ENCODE measurements at regions not wholly inside any gene's neighbourhood (a gene's known extent, or its start where the extent isn't known, plus 50 kb on each side); places are given as distances from the start of the nearest gene placed in this dataset.
A peak's percentile ranks its signal among the peaks of the same experiment; 100 is the strongest.
"Not testable (repeated sequence)": the region's sequence is repeated elsewhere in the genome, so short reads cannot be mapped to it uniquely, and the experiment has no call there.

DNA sequence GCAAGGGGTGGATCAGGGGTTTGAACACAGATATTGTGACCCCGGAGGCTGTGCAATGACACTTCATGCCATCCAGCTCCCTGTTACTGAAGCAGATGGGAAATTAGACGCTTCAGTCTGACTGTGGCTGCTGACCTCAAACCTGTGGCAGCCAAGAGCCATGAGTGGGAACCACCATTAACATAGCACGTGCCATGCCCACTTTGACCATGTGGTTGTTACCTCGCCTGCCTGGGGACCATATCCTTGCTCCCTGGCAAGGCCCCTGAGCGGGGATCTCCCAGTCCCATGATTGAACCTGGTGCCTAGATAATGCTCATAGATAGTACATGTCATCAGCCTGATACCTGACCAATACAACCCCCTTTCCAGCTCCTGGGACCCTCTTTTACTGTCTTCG is 68.9 kb downstream of the CYP26B1 start:
- H3K36me3 ChIP-seq: no peaks in the 10 kb centered on the region
- H3K4me1 ChIP-seq (ENCODE audit: low read depth): no peaks in the 10 kb centered on the region
- no peak overlapping the region for H3K4me3 ChIP-seq
- no peak for DNase-seq (ENCODE audit: low read depth in 1 of 2, low spot score in 1 of 2)
- TF ChIP-seq CTCF (IDR thresholded peaks at IDR 0.05; ENCODE audit: low read depth, low read length): no peak
- no peaks in the 10 kb centered on the region for H3K27me3 ChIP-seq
- H3K27ac ChIP-seq: no peak overlapping the region
- H3K9me3 ChIP-seq (ENCODE audit: low read depth): no peaks in the 10 kb centered on the region

DNA sequence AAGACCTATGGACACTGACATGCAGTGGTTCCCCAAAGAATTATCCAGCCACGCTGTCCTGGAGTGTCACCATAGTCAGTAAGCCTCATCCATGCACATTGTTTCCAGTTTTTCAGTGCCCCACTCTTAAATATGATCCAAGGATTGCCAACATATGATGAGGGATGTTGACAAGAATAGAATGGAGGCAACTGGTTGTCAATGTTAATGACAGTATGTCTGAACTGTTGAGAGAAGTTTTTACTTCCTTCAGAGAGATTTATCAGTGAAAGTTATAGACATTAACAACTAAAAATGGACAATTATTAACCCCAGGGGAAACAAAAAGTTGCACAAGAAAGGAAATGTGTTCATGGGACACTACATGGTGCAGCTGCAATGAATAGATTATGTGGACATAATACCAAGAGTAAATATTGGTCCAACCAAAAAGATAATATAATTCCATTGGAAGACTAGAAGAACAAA is 69.9 kb downstream of the CYP26B1 start:
- no peak overlapping the region for H3K27ac ChIP-seq
- H3K36me3 ChIP-seq: no peaks in the 10 kb centered on the region
- no peak for TF ChIP-seq CTCF (IDR thresholded peaks at IDR 0.05; ENCODE audit: low read depth, low read length)
- no peak overlapping the region for H3K4me3 ChIP-seq
- no peaks in the 10 kb centered on the region for H3K9me3 ChIP-seq (ENCODE audit: low read depth)
- H3K27me3 ChIP-seq: no peaks in the 10 kb centered on the region
- no peak for DNase-seq (ENCODE audit: low read depth in 1 of 2, low spot score in 1 of 2)
- H3K4me1 ChIP-seq (ENCODE audit: low read depth): no peaks in the 10 kb centered on the region

DNA sequence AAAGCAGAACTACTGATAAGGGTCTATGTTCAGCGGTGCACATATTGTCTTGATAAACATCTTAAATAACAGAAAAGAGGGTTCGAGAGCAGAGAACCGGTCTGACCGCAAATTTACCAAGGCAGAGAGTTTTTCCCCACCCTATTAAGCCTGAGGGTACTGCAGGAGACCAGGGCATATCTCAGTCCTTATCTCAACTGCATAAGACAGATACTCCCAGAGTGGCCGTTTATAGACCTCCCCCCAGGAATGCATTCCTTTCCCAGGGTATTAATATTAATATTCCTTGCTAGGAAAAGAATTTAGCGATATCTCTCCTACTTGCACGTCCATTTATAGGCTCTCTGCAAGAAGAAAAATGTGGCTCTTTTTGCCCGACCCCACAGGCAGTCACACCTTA is 74.3 kb downstream of the CYP26B1 start:
- not testable (repeated sequence) for H3K4me1 ChIP-seq (ENCODE audit: low read depth); H3K36me3 ChIP-seq; DNase-seq (ENCODE audit: low read depth in 1 of 2, low spot score in 1 of 2); H3K27me3 ChIP-seq; H3K9me3 ChIP-seq (ENCODE audit: low read depth); H3K4me3 ChIP-seq; H3K27ac ChIP-seq

DNA sequence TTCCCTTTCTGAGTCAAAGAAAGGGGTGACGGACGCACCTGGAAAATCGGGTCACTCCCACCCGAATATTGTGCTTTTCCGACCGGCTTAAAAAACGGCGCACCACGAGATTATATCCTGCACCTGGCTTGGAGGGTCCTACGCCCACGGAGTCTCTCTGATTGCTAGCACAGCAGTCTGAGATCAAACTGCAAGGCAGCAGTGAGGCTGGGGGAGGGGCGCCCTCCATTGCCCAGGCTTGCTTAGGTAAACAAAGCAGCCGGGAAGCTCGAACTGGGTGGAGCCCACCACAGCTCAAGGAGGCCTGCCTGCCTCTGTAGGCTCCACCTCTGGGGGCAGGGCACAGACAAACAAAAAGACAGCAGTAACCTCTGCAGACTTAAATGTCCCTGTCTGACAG is 83.5 kb downstream of the CYP26B1 start:
- H3K4me3 ChIP-seq; H3K27me3 ChIP-seq; DNase-seq (ENCODE audit: low read depth in 1 of 2, low spot score in 1 of 2); H3K27ac ChIP-seq; H3K4me1 ChIP-seq (ENCODE audit: low read depth); H3K9me3 ChIP-seq (ENCODE audit: low read depth); H3K36me3 ChIP-seq: not testable (repeated sequence)

DNA sequence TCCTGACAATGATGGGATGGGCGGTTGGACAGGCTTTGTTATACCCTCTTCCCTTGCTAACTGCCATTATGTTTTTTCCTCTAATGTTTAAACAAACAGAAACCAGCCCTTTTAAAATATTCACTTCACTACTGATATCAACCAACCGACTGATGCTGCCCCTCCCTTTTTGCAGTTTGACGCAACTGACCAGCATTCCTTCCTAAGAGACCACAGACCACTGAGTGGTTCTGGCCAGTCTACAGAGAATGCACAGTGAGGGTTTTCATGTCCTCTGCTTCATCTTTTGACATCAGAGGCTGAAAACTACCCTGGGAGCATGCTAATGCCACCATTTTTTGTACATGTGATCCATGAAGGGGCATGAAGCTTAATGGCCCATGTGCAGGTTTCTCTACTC is 85.3 kb downstream of the CYP26B1 start:
- peak in 1 of 2 donors; percentile 54 for DNase-seq (ENCODE audit: low read depth in 1 of 2, low spot score in 1 of 2)
- no peaks in the 10 kb centered on the region for H3K36me3 ChIP-seq
- no peaks in the 10 kb centered on the region for H3K4me1 ChIP-seq (ENCODE audit: low read depth)
- no peaks in the 10 kb centered on the region for H3K9me3 ChIP-seq (ENCODE audit: low read depth)
- no peak for TF ChIP-seq CTCF (IDR thresholded peaks at IDR 0.05; ENCODE audit: low read depth, low read length)
- no peaks in the 10 kb centered on the region for H3K27me3 ChIP-seq
- no peak overlapping the region for H3K27ac ChIP-seq
- no peak overlapping the region for H3K4me3 ChIP-seq

GRCh38 chr2:72057308-72057707 is 90.4 kb downstream of the CYP26B1 start:
- Histone ChIP-seq H3K27me3 (no peaks in the 10 kb centered on the region), H3K4me3 (no peak overlapping the region), H3K4me1 (ENCODE audit: low read depth) (no peaks in the 10 kb centered on the region), H3K36me3 (no peaks in the 10 kb centered on the region), H3K27ac (no peak overlapping the region), H3K9me3 (ENCODE audit: low read depth) (no peaks in the 10 kb centered on the region)
- DNase-seq (ENCODE audit: low read depth in 1 of 2, low spot score in 1 of 2): no peak
- TF ChIP-seq CTCF (IDR thresholded peaks at IDR 0.05; ENCODE audit: low read depth, low read length): no peak

DNA sequence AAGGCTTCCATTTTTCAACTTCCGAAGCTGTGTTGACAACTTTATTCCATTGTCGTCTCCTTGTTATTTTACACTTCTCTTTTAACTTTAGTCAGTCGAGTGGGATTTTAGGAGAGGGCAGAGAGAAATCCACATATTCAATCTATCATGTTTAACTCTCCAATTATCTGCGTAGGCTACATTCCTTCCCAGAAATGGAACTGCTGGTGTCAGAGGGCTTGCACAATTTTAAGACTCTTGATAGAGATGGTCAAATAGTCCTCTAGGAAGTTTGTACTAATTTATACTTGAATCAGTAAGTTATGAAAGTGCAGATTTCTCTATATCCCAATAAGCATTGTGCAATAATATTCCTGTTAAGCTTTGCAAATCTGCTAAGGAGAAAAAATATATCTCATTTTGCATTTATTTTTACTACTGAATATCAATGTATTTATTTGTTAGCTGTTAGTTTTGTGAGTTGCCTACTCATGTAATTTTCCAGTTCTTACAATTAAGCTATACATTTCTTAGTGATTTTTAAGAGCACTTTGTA is 95.6 kb downstream of the CYP26B1 start:
- no peak overlapping the region for H3K27ac ChIP-seq
- no peaks in the 10 kb centered on the region for H3K36me3 ChIP-seq
- TF ChIP-seq CTCF (IDR thresholded peaks at IDR 0.05; ENCODE audit: low read depth, low read length): no peak
- H3K27me3 ChIP-seq: no peaks in the 10 kb centered on the region
- H3K4me1 ChIP-seq (ENCODE audit: low read depth): no peaks in the 10 kb centered on the region
- peak in 1 of 2 donors; percentile 30 for DNase-seq (ENCODE audit: low read depth in 1 of 2, low spot score in 1 of 2)
- H3K9me3 ChIP-seq (ENCODE audit: low read depth): no peaks in the 10 kb centered on the region
- H3K4me3 ChIP-seq: no peak overlapping the region
